ENCODE measurements at regions not wholly inside any gene's neighbourhood (a gene's known extent, or its start where the extent isn't known, plus 50 kb on each side); places are given as distances from the start of the nearest gene placed in this dataset.
"Not testable (repeated sequence)": the region's sequence is repeated elsewhere in the genome, so short reads cannot be mapped to it uniquely, and the experiment has no call there.

DNA sequence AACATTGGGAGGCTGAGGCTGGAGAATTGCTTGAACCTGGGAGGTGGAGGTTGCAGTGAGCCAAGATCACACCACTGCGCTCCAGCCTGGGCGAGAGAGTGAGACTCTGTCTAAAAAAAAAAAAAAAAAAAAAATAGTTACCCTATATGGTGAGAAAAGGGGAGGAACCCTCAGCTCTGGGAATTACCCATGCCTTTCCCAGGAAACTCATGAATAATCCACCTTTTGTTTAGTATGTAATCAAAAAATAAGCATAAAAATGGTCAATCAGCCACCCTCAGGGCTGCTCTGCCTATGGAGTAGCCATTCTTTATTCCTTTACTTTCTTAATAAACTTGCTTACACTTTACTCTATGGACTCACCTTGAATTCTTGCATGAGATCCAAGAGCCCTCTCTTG is 140.4 kb downstream of the FHIP1A start:
- not testable (repeated sequence) for H3K4me3 ChIP-seq (ENCODE audit: low read length in 2 of 2)
- WGBS, 2 donors (ENCODE audit: extremely low coverage in 2 of 2, insufficient read length in 2 of 2, insufficient replicate concordance in 1 of 2): no CpG with 5 or more reads among the region's 2 CpGs

DNA sequence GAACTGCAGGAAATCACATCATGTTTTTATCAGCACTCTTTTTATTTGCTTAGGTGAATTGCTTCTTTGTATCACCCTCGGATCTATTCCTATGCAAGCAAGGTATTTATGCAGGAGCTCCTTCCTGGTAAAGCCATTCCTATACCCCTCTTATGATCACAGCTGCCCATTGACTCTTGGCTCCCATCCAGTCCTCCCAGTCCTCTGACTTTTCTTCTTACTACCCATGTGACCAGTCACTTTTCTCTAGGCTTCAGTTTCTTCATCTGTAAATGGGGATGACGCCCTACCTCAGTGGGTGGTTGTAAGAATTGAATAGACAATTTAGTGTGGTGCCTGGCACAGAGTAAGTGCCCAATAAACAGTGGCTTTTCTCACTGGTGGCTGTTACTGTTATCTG is 144.9 kb downstream of the FHIP1A start:
- Histone ChIP-seq H2AK5ac (ENCODE audit: low read depth, low read length) (no peak overlapping the region), H3K9ac (ENCODE audit: low read depth, low read length, poor library complexity) (no peak overlapping the region), H3K9me3 (replicated peaks in 1 of 2; ENCODE audit: control insufficient read depth in 2 of 2, insufficient read depth in 1 of 2, low read depth in 1 of 2, low read length in 2 of 2) (peaks cover 0 to 2% of the 10 kb centered on the region in 2 donors), H3K4me2 (ENCODE audit: insufficient read depth, low read length, poor library complexity, severe bottlenecking) (no peak overlapping the region), H3K4me1 (ENCODE audit: control insufficient read depth in 2 of 2, insufficient read depth in 1 of 2, low read depth in 1 of 2, low read length in 2 of 2) (no peaks in the 10 kb centered on the region), H2BK12ac (ENCODE audit: low read length) (no peak overlapping the region), H3K18ac (ENCODE audit: low read length) (no peak overlapping the region), H3K79me1 (ENCODE audit: low read depth, low read length) (no peaks in the 10 kb centered on the region), H4K91ac (ENCODE audit: low read depth, low read length, poor library complexity) (no peak overlapping the region), H2BK120ac (ENCODE audit: low read depth, low read length) (no peak overlapping the region), H2AFZ (ENCODE audit: low read length) (no peak overlapping the region), H3K4me3 (ENCODE audit: low read length in 2 of 2) (no peak overlapping the region), H3K36me3 (replicated peaks in 1 of 2; ENCODE audit: control insufficient read depth in 2 of 2, insufficient read depth in 2 of 2, low read length in 2 of 2) (no peaks in the 10 kb centered on the region), H3K27ac (replicated peaks; ENCODE audit: low read length) (no peak overlapping the region), H4K8ac (ENCODE audit: low read depth, low read length) (no peak overlapping the region), H3K4ac (ENCODE audit: low read length) (no peak overlapping the region), H2BK5ac (ENCODE audit: low read length) (no peak overlapping the region), H3K14ac (ENCODE audit: low read length) (no peak overlapping the region), H3K23ac (ENCODE audit: low read depth, low read length, poor library complexity) (no peak overlapping the region), H2BK15ac (ENCODE audit: low read length) (no peak overlapping the region), H3K27me3 (ENCODE audit: control insufficient read depth in 3 of 3, insufficient read depth in 3 of 3, low read depth in 1 of 3, low read length in 3 of 3) (no peaks in the 10 kb centered on the region)
- no CpG with 5 or more reads among the region's 2 CpGs for WGBS, 2 donors (ENCODE audit: extremely low coverage in 2 of 2, insufficient read length in 2 of 2, insufficient replicate concordance in 1 of 2)
- DNase-seq (ENCODE audit: low spot score): no peak

More for the DNA sequence above, 140.4 kb downstream of the FHIP1A start:
- H2BK5ac ChIP-seq (ENCODE audit: low read length); H3K27me3 ChIP-seq (ENCODE audit: control insufficient read depth in 3 of 3, insufficient read depth in 3 of 3, low read depth in 1 of 3, low read length in 3 of 3); H2BK120ac ChIP-seq (ENCODE audit: low read depth, low read length); H3K79me1 ChIP-seq (ENCODE audit: low read depth, low read length); H3K23ac ChIP-seq (ENCODE audit: low read depth, low read length, poor library complexity); H3K27ac ChIP-seq (replicated peaks; ENCODE audit: low read length); H4K91ac ChIP-seq (ENCODE audit: low read depth, low read length, poor library complexity); H3K4me2 ChIP-seq (ENCODE audit: insufficient read depth, low read length, poor library complexity, severe bottlenecking); H3K9me3 ChIP-seq (replicated peaks in 1 of 2; ENCODE audit: control insufficient read depth in 2 of 2, insufficient read depth in 1 of 2, low read depth in 1 of 2, low read length in 2 of 2); H2BK15ac ChIP-seq (ENCODE audit: low read length); H3K36me3 ChIP-seq (replicated peaks in 1 of 2; ENCODE audit: control insufficient read depth in 2 of 2, insufficient read depth in 2 of 2, low read length in 2 of 2); H3K4ac ChIP-seq (ENCODE audit: low read length); H2AFZ ChIP-seq (ENCODE audit: low read length); H3K9ac ChIP-seq (ENCODE audit: low read depth, low read length, poor library complexity); DNase-seq (ENCODE audit: low spot score); H3K14ac ChIP-seq (ENCODE audit: low read length); H2AK5ac ChIP-seq (ENCODE audit: low read depth, low read length); H2BK12ac ChIP-seq (ENCODE audit: low read length); H3K18ac ChIP-seq (ENCODE audit: low read length); H3K4me1 ChIP-seq (ENCODE audit: control insufficient read depth in 2 of 2, insufficient read depth in 1 of 2, low read depth in 1 of 2, low read length in 2 of 2); H4K8ac ChIP-seq (ENCODE audit: low read depth, low read length): not testable (repeated sequence)

DNA sequence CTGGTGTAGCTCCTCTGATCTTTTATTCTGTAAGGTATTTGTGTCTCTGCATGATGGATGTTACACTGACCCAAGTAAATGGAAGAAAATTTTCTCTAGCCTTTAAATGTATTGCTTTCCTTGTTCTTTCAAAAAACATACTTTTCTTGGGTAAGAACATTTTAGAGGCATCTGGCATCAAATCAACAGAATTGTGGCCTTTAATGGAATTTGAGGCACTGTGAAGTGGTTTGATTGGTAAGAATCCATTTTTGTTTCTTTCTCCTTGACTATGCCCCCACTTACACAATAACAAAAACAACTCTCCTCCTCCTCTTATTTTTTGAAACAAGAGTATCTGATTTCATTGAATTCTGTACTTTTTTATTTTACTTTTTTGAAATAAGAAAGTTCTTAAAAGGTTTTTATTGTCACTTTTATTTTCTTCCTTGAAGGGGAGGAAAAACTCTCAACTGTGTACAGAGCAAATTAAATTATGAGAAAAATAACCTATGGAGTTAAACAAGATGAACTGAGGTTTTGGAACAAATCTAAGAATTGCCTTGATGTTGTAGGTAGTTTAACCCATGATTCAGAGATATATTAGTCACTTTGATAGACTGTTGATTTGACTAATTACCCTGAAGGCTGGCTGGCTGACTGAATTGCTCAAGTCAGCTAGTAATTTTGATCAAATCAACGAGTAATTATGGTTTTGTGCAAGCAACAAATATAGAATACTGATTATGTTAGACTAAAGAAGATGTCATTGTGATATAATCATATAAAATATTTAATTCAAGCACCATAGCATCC is 146.4 kb downstream of the FHIP1A start:
- DNase-seq (ENCODE audit: low spot score): no peak
- H3K23ac ChIP-seq (ENCODE audit: low read depth, low read length, poor library complexity): no peak overlapping the region

DNA sequence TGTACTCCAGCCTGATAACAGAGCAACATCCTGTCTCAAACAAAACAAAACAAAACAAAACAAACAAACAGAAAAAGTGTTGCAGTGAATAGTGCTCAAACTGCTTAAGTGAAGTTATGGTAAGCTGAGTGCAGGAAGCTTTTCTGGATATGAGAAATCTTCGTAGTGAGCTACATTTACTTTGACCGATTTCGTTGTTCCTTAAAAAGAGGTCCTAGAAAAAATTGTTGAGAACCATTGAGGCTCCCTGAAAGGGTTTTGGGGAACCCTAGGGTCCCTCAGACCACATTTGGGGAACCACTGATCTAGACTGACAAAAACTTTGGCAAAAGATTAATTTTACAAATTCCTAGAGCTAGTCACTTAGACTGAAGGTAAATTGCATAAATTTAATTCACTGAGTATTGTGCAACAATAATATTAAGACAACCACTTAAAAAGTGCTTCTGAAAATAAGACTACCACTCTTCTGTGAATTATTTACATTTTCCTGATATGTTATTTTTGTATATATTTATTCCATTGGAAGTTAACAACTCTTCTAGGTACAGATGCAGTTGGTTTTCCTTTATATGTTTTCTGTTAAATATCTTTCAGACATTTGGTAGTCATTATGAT is 149.6 kb downstream of the FHIP1A start:
- no peak overlapping the region for H3K4ac ChIP-seq (ENCODE audit: low read length)
- H3K4me3 ChIP-seq (ENCODE audit: low read length in 2 of 2): no peak overlapping the region
- no peak overlapping the region for H2BK15ac ChIP-seq (ENCODE audit: low read length)
- no peaks in the 10 kb centered on the region for H3K9me3 ChIP-seq (replicated peaks in 1 of 2; ENCODE audit: control insufficient read depth in 2 of 2, insufficient read depth in 1 of 2, low read depth in 1 of 2, low read length in 2 of 2)
- no peak overlapping the region for H4K91ac ChIP-seq (ENCODE audit: low read depth, low read length, poor library complexity)
- H3K79me1 ChIP-seq (ENCODE audit: low read depth, low read length): no peaks in the 10 kb centered on the region
- no peak overlapping the region for H2BK120ac ChIP-seq (ENCODE audit: low read depth, low read length)
- no peak overlapping the region for H3K23ac ChIP-seq (ENCODE audit: low read depth, low read length, poor library complexity)
- H3K36me3 ChIP-seq (replicated peaks in 1 of 2; ENCODE audit: control insufficient read depth in 2 of 2, insufficient read depth in 2 of 2, low read length in 2 of 2): no peaks in the 10 kb centered on the region
- no peaks in the 10 kb centered on the region for H3K4me1 ChIP-seq (ENCODE audit: control insufficient read depth in 2 of 2, insufficient read depth in 1 of 2, low read depth in 1 of 2, low read length in 2 of 2)
- H2AFZ ChIP-seq (ENCODE audit: low read length): no peak overlapping the region
- H2BK5ac ChIP-seq (ENCODE audit: low read length): no peak overlapping the region
- no peak overlapping the region for H2BK12ac ChIP-seq (ENCODE audit: low read length)
- H3K9ac ChIP-seq (ENCODE audit: low read depth, low read length, poor library complexity): no peak overlapping the region
- no peak overlapping the region for H3K27ac ChIP-seq (replicated peaks; ENCODE audit: low read length)
- no peak overlapping the region for H3K18ac ChIP-seq (ENCODE audit: low read length)
- no peak overlapping the region for H4K8ac ChIP-seq (ENCODE audit: low read depth, low read length)
- no peak overlapping the region for H2AK5ac ChIP-seq (ENCODE audit: low read depth, low read length)
- no CpG with 5 or more reads among the region's 3 CpGs for WGBS, 2 donors (ENCODE audit: extremely low coverage in 2 of 2, insufficient read length in 2 of 2, insufficient replicate concordance in 1 of 2)
- H3K27me3 ChIP-seq (ENCODE audit: control insufficient read depth in 3 of 3, insufficient read depth in 3 of 3, low read depth in 1 of 3, low read length in 3 of 3): peaks cover 0 to 5% (median 0%) of the 10 kb centered on the region in 3 experiments
- H3K14ac ChIP-seq (ENCODE audit: low read length): no peak overlapping the region
- H3K4me2 ChIP-seq (ENCODE audit: insufficient read depth, low read length, poor library complexity, severe bottlenecking): no peak overlapping the region
- DNase-seq (ENCODE audit: low spot score): no peak

More for the DNA sequence above, 146.4 kb downstream of the FHIP1A start:
- Histone ChIP-seq H2BK12ac (ENCODE audit: low read length) (no peak overlapping the region), H3K27ac (replicated peaks; ENCODE audit: low read length) (no peak overlapping the region), H3K18ac (ENCODE audit: low read length) (no peak overlapping the region), H3K9ac (ENCODE audit: low read depth, low read length, poor library complexity) (no peak overlapping the region), H3K4me2 (ENCODE audit: insufficient read depth, low read length, poor library complexity, severe bottlenecking) (no peak overlapping the region), H3K79me1 (ENCODE audit: low read depth, low read length) (no peaks in the 10 kb centered on the region), H3K9me3 (replicated peaks in 1 of 2; ENCODE audit: control insufficient read depth in 2 of 2, insufficient read depth in 1 of 2, low read depth in 1 of 2, low read length in 2 of 2) (no peaks in the 10 kb centered on the region), H3K4me3 (ENCODE audit: low read length in 2 of 2) (no peak overlapping the region), H2BK5ac (ENCODE audit: low read length) (no peak overlapping the region), H3K27me3 (ENCODE audit: control insufficient read depth in 3 of 3, insufficient read depth in 3 of 3, low read depth in 1 of 3, low read length in 3 of 3) (no peaks in the 10 kb centered on the region), H3K36me3 (replicated peaks in 1 of 2; ENCODE audit: control insufficient read depth in 2 of 2, insufficient read depth in 2 of 2, low read length in 2 of 2) (no peaks in the 10 kb centered on the region), H4K8ac (ENCODE audit: low read depth, low read length) (no peak overlapping the region), H2BK120ac (ENCODE audit: low read depth, low read length) (no peak overlapping the region), H2BK15ac (ENCODE audit: low read length) (no peak overlapping the region), H3K14ac (ENCODE audit: low read length) (no peak overlapping the region), H3K4me1 (ENCODE audit: control insufficient read depth in 2 of 2, insufficient read depth in 1 of 2, low read depth in 1 of 2, low read length in 2 of 2) (no peaks in the 10 kb centered on the region), H2AK5ac (ENCODE audit: low read depth, low read length) (no peak overlapping the region), H3K4ac (ENCODE audit: low read length) (no peak overlapping the region), H4K91ac (ENCODE audit: low read depth, low read length, poor library complexity) (no peak overlapping the region), H2AFZ (ENCODE audit: low read length) (no peak overlapping the region)
- no CpG with 5 or more reads among the region's 1 CpG for WGBS, 2 donors (ENCODE audit: extremely low coverage in 2 of 2, insufficient read length in 2 of 2, insufficient replicate concordance in 1 of 2)
